ENCODE measurements at regions not wholly inside any gene's neighbourhood (a gene's known extent, or its start where the extent isn't known, plus 50 kb on each side); places are given as distances from the start of the nearest gene placed in this dataset.
"Not testable (repeated sequence)": the region's sequence is repeated elsewhere in the genome, so short reads cannot be mapped to it uniquely, and the experiment has no call there.

DNA sequence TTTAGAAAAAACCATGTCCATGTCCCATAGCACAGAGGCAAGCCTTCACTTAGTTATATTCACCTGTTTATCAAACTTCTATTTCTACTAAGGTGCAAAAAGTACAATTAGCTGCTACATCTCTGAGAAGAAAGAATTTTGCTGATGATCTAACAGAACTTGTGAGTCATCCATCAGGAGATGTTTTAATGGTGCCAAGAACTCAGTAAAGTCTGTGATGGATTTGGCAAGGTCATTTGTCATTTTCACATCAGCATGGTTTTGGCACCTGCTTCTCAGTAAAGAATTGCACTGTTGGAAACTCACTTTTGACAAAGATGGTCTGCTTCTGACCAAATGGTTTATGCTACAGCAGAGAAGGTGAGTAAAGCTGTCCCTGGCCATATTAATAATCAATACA lies 195.7 kb upstream of the TMEFF2 start:
- DNase-seq (ENCODE audit: low read depth), result no peak

DNA sequence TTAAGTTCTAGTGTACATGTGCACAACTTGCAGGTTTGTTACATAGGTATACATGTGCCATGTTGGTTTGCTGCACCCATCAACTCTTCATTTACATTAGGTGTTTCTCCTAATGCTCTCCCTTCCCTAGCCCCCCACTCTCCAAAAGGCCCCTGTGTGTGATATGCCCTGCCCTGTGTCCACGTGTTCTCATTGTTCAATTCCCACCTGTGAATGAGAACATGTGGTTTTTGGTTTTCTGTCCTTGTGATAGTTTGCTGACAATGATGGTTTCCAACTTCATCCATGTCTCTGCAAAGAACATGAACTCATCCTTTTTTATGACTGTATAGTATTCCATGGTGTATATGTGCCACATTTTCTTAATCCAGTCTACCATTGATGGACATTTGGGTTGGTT lies 189.5 kb upstream of the TMEFF2 start:
- in situ Hi-C loops (cut with HindIII; ENCODE audit: low pct_unique_long_range_greater_than_20kb, low sequenced_read_pairs); DNase-seq (ENCODE audit: low read depth): not testable (repeated sequence)

More for the DNA sequence above, 195.7 kb upstream of the TMEFF2 start:
- in situ Hi-C loops (cut with HindIII; ENCODE audit: low pct_unique_long_range_greater_than_20kb, low sequenced_read_pairs), result no loop called here

DNA sequence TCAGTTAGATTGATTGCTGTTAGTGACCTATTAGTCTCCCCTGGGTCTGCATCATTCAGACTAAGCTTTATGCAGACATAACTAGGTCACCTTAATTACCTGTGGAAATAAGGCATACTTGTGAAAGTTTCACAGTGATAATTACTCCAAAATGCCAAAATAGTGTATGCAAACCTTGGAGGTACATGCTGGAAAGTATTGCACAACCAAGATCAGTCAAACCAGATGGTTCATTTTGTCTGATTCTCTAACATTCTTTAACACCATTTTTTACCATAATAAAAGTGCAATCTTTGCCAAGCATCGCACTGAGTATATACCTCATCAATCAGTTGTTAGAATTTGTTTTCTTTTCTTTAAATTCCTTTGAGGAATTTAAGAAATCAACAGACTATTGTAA lies 186.3 kb upstream of the TMEFF2 start:
- in situ Hi-C loops (cut with HindIII; ENCODE audit: low pct_unique_long_range_greater_than_20kb, low sequenced_read_pairs), result no loop called here
- DNase-seq (ENCODE audit: low read depth), result no peak

GRCh38 chr2:192379736-192380135 lies 185.0 kb upstream of the TMEFF2 start:
- in situ Hi-C loops (cut with HindIII; ENCODE audit: low pct_unique_long_range_greater_than_20kb, low sequenced_read_pairs), result no loop called here
- no peak for DNase-seq (ENCODE audit: low read depth)

- in situ Hi-C loops (cut with HindIII; ENCODE audit: low pct_unique_long_range_greater_than_20kb, low sequenced_read_pairs), result no loop called here
- DNase-seq (ENCODE audit: low read depth), result no peak
Observed at GRCh38 chr2:192377173-192377572, 182.4 kb upstream of the TMEFF2 start.

- in situ Hi-C loops (cut with HindIII; ENCODE audit: low pct_unique_long_range_greater_than_20kb, low sequenced_read_pairs), result no loop called here
- DNase-seq (ENCODE audit: low read depth), result no peak
Observed at GRCh38 chr2:192373754-192374153, 179.0 kb upstream of the TMEFF2 start.

DNA sequence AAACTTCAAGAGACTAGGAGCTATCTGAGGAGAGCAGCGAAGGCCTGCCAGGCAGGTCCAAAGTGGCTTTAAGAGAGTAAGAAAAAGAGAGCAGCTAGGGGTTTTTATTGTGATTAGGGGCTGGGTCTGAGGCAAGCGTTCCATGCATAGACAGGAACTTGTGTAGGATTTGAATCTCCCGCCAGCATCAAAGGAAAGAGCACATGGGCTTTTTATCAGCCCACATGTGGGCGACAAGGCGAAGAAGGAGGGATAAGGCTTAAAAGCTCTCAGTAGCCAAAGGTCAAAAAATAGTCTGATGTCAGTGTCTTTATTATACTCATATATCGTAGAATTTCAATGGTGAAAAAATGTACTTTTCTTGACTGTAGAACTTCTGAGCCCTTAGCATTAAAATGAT lies 178.5 kb upstream of the TMEFF2 start:
- in situ Hi-C loops (cut with HindIII; ENCODE audit: low pct_unique_long_range_greater_than_20kb, low sequenced_read_pairs), result no loop called here

GRCh38 chr2:192369969-192370368 lies 175.2 kb upstream of the TMEFF2 start:
- in situ Hi-C loops (cut with HindIII; ENCODE audit: low pct_unique_long_range_greater_than_20kb, low sequenced_read_pairs), result no loop called here
- DNase-seq (ENCODE audit: low read depth), result no peak

More for the DNA sequence above, 178.5 kb upstream of the TMEFF2 start:
- no peak for DNase-seq (ENCODE audit: low read depth)

GRCh38 chr2:192357217-192357616 lies 162.5 kb upstream of the TMEFF2 start:
- in situ Hi-C loops (cut with HindIII; ENCODE audit: low pct_unique_long_range_greater_than_20kb, low sequenced_read_pairs), result no loop called here
- DNase-seq (ENCODE audit: low read depth), result no peak

- no peak for DNase-seq (ENCODE audit: low read depth)
- in situ Hi-C loops (cut with HindIII; ENCODE audit: low pct_unique_long_range_greater_than_20kb, low sequenced_read_pairs), result no loop called here
Observed at GRCh38 chr2:192354512-192355244, 159.9 kb upstream of the TMEFF2 start.

DNA sequence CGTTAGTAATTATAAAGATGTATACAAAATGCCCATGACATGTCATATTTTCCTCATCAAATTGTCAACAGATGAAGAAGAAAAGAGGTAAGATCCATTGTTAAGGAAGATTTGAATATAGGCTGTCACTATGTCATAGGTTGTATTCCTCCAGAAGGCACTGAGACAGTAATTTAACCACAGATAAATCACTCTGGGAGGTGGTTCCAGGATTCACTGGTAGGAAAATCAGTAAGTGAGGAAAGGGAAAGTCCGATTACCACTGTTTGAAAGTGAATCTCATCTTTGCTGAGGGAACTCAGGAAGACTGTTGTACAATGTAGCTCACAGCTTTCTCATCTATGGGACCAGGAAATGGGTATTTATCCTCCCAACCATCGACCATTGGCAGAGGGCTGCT lies 152.8 kb upstream of the TMEFF2 start:
- in situ Hi-C loops (cut with HindIII; ENCODE audit: low pct_unique_long_range_greater_than_20kb, low sequenced_read_pairs), result no loop called here
- no peak for DNase-seq (ENCODE audit: low read depth)

GRCh38 chr2:192345287-192345686 lies 150.6 kb upstream of the TMEFF2 start:
- in situ Hi-C loops (cut with HindIII; ENCODE audit: low pct_unique_long_range_greater_than_20kb, low sequenced_read_pairs), result no loop called here
- no peak for DNase-seq (ENCODE audit: low read depth)

DNA sequence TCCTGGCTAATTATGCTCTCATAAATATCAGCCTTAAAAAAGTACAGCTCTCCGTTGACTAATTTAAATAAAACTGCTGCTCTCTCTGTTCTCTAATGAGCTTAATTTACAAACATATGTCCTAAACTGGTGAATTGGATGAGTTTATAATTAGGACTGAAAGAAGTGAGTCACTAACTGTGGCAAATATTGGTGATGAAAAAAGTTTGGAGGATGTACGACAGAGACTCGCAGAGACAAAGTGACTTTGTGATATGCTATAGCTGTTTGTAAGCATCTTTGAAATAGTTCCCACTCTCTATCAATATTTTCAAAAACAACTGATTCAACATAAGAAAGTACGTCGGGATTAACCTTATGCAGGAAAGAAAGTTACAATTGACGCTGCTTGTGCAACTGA lies 138.9 kb upstream of the TMEFF2 start:
- DNase-seq (ENCODE audit: low read depth), result no peak

GRCh38 chr2:192328297-192328696 lies 133.6 kb upstream of the TMEFF2 start:
- in situ Hi-C loops (cut with HindIII; ENCODE audit: low pct_unique_long_range_greater_than_20kb, low sequenced_read_pairs), result no loop called here
- DNase-seq (ENCODE audit: low read depth), result no peak

More for the DNA sequence above, 138.9 kb upstream of the TMEFF2 start:
- in situ Hi-C loops (cut with HindIII; ENCODE audit: low pct_unique_long_range_greater_than_20kb, low sequenced_read_pairs), result no loop called here

GRCh38 chr2:192327576-192327975 lies 132.8 kb upstream of the TMEFF2 start:
- no peak for DNase-seq (ENCODE audit: low read depth)
- in situ Hi-C loops (cut with HindIII; ENCODE audit: low pct_unique_long_range_greater_than_20kb, low sequenced_read_pairs), result no loop called here

DNA sequence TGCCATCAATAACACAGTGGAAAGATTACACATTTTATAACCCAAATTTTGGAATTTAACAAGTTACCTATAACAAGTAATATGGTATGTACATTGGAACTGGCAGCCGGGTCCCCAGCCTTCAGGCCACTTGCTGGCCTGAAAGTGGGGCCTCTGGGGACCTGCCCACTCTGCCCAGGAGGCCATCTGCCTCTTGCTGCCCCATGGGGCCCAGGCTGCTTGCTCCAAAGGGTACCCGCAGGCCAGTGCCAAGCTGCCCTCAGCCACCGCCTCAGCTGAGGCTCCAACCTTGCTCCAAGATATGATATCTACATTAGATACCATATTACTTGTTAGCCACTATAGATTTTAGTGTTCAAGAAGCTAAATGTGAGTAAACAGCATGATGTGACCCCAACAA lies 120.8 kb upstream of the TMEFF2 start:
- no peak for DNase-seq (ENCODE audit: low read depth)
- in situ Hi-C loops (cut with HindIII; ENCODE audit: low pct_unique_long_range_greater_than_20kb, low sequenced_read_pairs), result no loop called here

GRCh38 chr2:192314800-192315481 lies 120.2 kb upstream of the TMEFF2 start:
- no peak for DNase-seq (ENCODE audit: low read depth)
- in situ Hi-C loops (cut with HindIII; ENCODE audit: low pct_unique_long_range_greater_than_20kb, low sequenced_read_pairs), result no loop called here

DNA sequence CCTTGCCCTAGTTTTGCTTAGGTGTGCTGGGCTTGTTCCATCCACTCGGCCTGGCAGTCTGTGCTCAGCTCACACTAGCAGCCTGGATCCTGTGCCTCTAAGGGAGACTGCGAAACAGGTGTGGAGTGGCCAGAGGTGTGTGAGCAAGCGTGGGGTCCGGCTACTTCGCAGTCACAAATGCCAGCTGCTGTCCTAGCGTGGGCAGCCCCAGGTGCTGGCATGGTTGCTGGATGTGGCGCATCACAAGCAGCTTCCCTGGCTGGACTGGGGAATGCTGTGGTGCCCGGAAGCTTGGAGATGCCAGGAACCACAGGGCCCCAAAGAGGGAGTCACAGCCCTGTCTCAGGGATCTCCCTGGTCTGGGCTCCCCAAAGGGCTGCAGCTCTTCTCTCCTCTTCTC lies 119.0 kb upstream of the TMEFF2 start:
- in situ Hi-C loops (cut with HindIII; ENCODE audit: low pct_unique_long_range_greater_than_20kb, low sequenced_read_pairs), result no loop called here
- no peak for DNase-seq (ENCODE audit: low read depth)

- DNase-seq (ENCODE audit: low read depth), result no peak
- in situ Hi-C loops (cut with HindIII; ENCODE audit: low pct_unique_long_range_greater_than_20kb, low sequenced_read_pairs), result no loop called here
Observed at GRCh38 chr2:192311701-192312460, 117.1 kb upstream of the TMEFF2 start.

Measured in Caki2 (cell line).